ENCODE measurements at regions not wholly inside any gene's neighbourhood (a gene's known extent, or its start where the extent isn't known, plus 50 kb on each side); places are given as distances from the start of the nearest gene placed in this dataset.

GRCh38 chr2:105518897-105519296 is 120.0 kb upstream of the FHL2 start:
- Histone ChIP-seq H3K27me3 (ENCODE audit: control insufficient read depth, insufficient read depth, low read length) (no peaks in the 10 kb centered on the region), H3K36me3 (ENCODE audit: control insufficient read depth, insufficient read depth, low read length) (no peaks in the 10 kb centered on the region), H3K9me3 (ENCODE audit: control insufficient read depth, insufficient read depth, low read length) (no peaks in the 10 kb centered on the region), H3K4me3 (ENCODE audit: low read length) (no peak overlapping the region), H3K4me1 (ENCODE audit: control insufficient read depth, insufficient read depth, low read length) (no peaks in the 10 kb centered on the region), H3K27ac (ENCODE audit: low read length) (no peak overlapping the region)
- Mint-ChIP-seq H3K9me3 (no peaks in the 10 kb centered on the region), H3K4me3 (no peak overlapping the region), H3K4me1 (no peaks in the 10 kb centered on the region), H3K27ac (no peak overlapping the region), H3K27me3 (ENCODE audit: low read depth in 2 of 2) (peaks cover 0 to 7% of the 10 kb centered on the region in 2 donors), H3K36me3 (no peaks in the 10 kb centered on the region)
- no peak for DNase-seq
- 85% methylated on average over 6 of the region's 6 CpGs for WGBS (ENCODE audit: insufficient coverage)
- intact Hi-C loops (cut with micrococcal nuclease), result no loop called here
- no peak for TF ChIP-seq CTCF (IDR thresholded peaks at IDR 0.05)
- peak in 1 of 3 donors; percentile 24 for ATAC-seq

- Mint-ChIP-seq H3K27ac (no peak overlapping the region), H3K4me1 (no peaks in the 10 kb centered on the region), H3K9me3 (no peaks in the 10 kb centered on the region), H3K4me3 (no peak overlapping the region), H3K36me3 (no peaks in the 10 kb centered on the region), H3K27me3 (ENCODE audit: low read depth in 2 of 2) (peaks cover 0 to 8% of the 10 kb centered on the region in 2 donors)
- Histone ChIP-seq H3K36me3 (ENCODE audit: control insufficient read depth, insufficient read depth, low read length) (no peaks in the 10 kb centered on the region), H3K4me1 (ENCODE audit: control insufficient read depth, insufficient read depth, low read length) (no peaks in the 10 kb centered on the region), H3K27ac (ENCODE audit: low read length) (no peak overlapping the region), H3K9me3 (ENCODE audit: control insufficient read depth, insufficient read depth, low read length) (no peaks in the 10 kb centered on the region), H3K27me3 (ENCODE audit: control insufficient read depth, insufficient read depth, low read length) (no peaks in the 10 kb centered on the region), H3K4me3 (ENCODE audit: low read length) (no peak overlapping the region)
- WGBS (ENCODE audit: insufficient coverage), result 83% methylated on average over 8 of the region's 8 CpGs
- TF ChIP-seq CTCF (IDR thresholded peaks at IDR 0.05), result no peak
- DNase-seq (no peak), ATAC-seq (no peak)
- intact Hi-C loops (cut with micrococcal nuclease), result no loop called here
These were observed 119.2 kb upstream of the FHL2 start for GRCh38 chr2:105517814-105518705.

GRCh38 chr2:105515581-105516415 is 116.9 kb upstream of the FHL2 start:
- DNase-seq (no peak), ATAC-seq (no peak)
- H3K4me3 Mint-ChIP-seq, result no peak overlapping the region
- TF ChIP-seq CTCF (IDR thresholded peaks at IDR 0.05), result no peak
- Histone ChIP-seq H3K4me3 (ENCODE audit: low read length) (no peak overlapping the region), H3K27ac (ENCODE audit: low read length) (no peak overlapping the region), H3K9me3 (ENCODE audit: control insufficient read depth, insufficient read depth, low read length) (no peaks in the 10 kb centered on the region), H3K4me1 (ENCODE audit: control insufficient read depth, insufficient read depth, low read length) (no peaks in the 10 kb centered on the region), H3K27me3 (ENCODE audit: control insufficient read depth, insufficient read depth, low read length) (no peaks in the 10 kb centered on the region), H3K36me3 (ENCODE audit: control insufficient read depth, insufficient read depth, low read length) (no peaks in the 10 kb centered on the region)
- intact Hi-C loops (cut with micrococcal nuclease), result no loop called here
- H3K27me3 Mint-ChIP-seq (ENCODE audit: low read depth in 2 of 2), result peaks cover 0 to 8% of the 10 kb centered on the region in 2 donors
- no peak overlapping the region for H3K27ac Mint-ChIP-seq
- WGBS (ENCODE audit: insufficient coverage), result 84% methylated on average over 15 of the region's 15 CpGs
- no peaks in the 10 kb centered on the region for H3K4me1 Mint-ChIP-seq
- H3K9me3 Mint-ChIP-seq, result no peaks in the 10 kb centered on the region
- no peaks in the 10 kb centered on the region for H3K36me3 Mint-ChIP-seq
